PC-3 (cell line): ENCODE measurements at regions not wholly inside any gene's neighbourhood (a gene's known extent, or its start where the extent isn't known, plus 50 kb on each side); places are given as distances from the start of the nearest gene placed in this dataset.

Source experiments
- ATAC-seq: fragments of 200-7000 bp; cut with Tn5 transposase; 2 replicates; pipeline ENCODE4 v1.9.1; 2020; ENCODE audit warnings: mild to moderate bottlenecking, moderate library complexity
- BruUV-seq: library from RNA; stranded (reverse); fragments of 400-500 nt; replicated peaks from 2 replicates; lab custom pipeline; 2021; lab: Mats Ljungman, UMichigan
- CTCF ChIA-PET: fragments of 300-600 bp; sonication (Branson Sonifier 250); formaldehyde crosslinking; loops from one replicate; lab custom pipeline; 2022; ENCODE audit warnings: antibody characterized with exemption; lab: Charles Lee
- POLR2A ChIA-PET: fragments of 300-600 bp; sonication (Branson Sonifier 250); formaldehyde crosslinking; loops from one replicate; lab custom pipeline; 2022; ENCODE audit warnings: antibody characterized with exemption; ENCODE audit not compliant: unreplicated experiment; lab: Charles Lee
- DNase-seq: peaks from one replicate; pipeline ENCODE4 v3.0.0-alpha.2; 2015
- H2AFZ ChIP-seq: fragments of 300-600 bp; sonication (generic); 2 replicates; pipeline ENCODE4 v1.6.0; 2016; ENCODE audit warnings: antibody characterized with exemption, low read length
- H3F3A ChIP-seq: fragments of 300-600 bp; sonication (generic); one replicate; pipeline ENCODE4 v1.6.0; 2017; ENCODE audit warnings: antibody characterized with exemption, low read length, control low read depth, mild to moderate bottlenecking; ENCODE audit not compliant: unreplicated experiment
- H3K27ac ChIP-seq: fragments of 300-600 bp; sonication (generic); 2 replicates; pipeline ENCODE4 v1.5.1; 2016; ENCODE audit warnings: mild to moderate bottlenecking, low read length
- H3K27me3 ChIP-seq: fragments of 300-600 bp; sonication (generic); 2 replicates; pipeline ENCODE4 v1.6.1; 2016; ENCODE audit warnings: low read length, mixed read lengths
- H3K36me3 ChIP-seq: fragments of 300-600 bp; sonication (generic); 2 replicates; pipeline ENCODE4 v1.6.1; 2016; ENCODE audit warnings: low read depth, mixed run types, low read length, mixed read lengths
- H3K4me1 ChIP-seq: fragments of 300-600 bp; sonication (generic); 2 replicates; pipeline ENCODE4 v1.5.1; 2016; ENCODE audit warnings: low read length; ENCODE audit not compliant: insufficient read depth
- H3K4me2 ChIP-seq: fragments of 300-600 bp; sonication (generic); 2 replicates; pipeline ENCODE4 v1.6.0; 2016; ENCODE audit warnings: low read length
- H3K4me3 ChIP-seq: fragments of 300-600 bp; sonication (generic); 2 replicates; pipeline ENCODE4 v1.5.1; 2016; ENCODE audit warnings: mild to moderate bottlenecking, low read length, mixed read lengths
- H3K79me2 ChIP-seq: fragments of 300-600 bp; sonication (generic); 2 replicates; pipeline ENCODE4 v1.6.1; 2017; ENCODE audit warnings: low read length, mixed read lengths
- H3K9ac ChIP-seq: fragments of 300-600 bp; sonication (generic); 2 replicates; pipeline ENCODE4 v1.6.0; 2016; ENCODE audit warnings: mild to moderate bottlenecking, low read length
- H3K9me2 ChIP-seq: fragments of 300-600 bp; sonication (generic); replicated peaks from 2 replicates; pipeline ENCODE4 v1.6.1; 2016; ENCODE audit warnings: mixed run types, low read length, mixed read lengths
- H3K9me3 ChIP-seq: fragments of 300-600 bp; sonication (generic); 2 replicates; pipeline ENCODE4 v1.6.1; 2016; ENCODE audit warnings: low read length, mixed read lengths
- H4K20me1 ChIP-seq: fragments of 300-600 bp; sonication (generic); 2 replicates; pipeline ENCODE4 v1.6.1; 2016; ENCODE audit warnings: low read length, mixed read lengths
- CTCF ChIP-seq: fragments of 300-600 bp; sonication (generic); conservative IDR thresholded peaks from 2 replicates; pipeline ENCODE4 v1.5.1; 2017; ENCODE audit warnings: antibody characterized with exemption, low read depth, mild to moderate bottlenecking, low read length
- EZH2 ChIP-seq: fragments of 300-600 bp; sonication (generic); IDR thresholded peaks from one replicate; pipeline ENCODE4 v1.6.1; 2017; ENCODE audit warnings: antibody characterized with exemption, mild to moderate bottlenecking, low read length; ENCODE audit not compliant: unreplicated experiment
- EZH2phosphoT487 ChIP-seq: fragments of 300-600 bp; sonication (generic); IDR thresholded peaks from 2 replicates; pipeline ENCODE4 v1.6.1; 2018; ENCODE audit warnings: mild to moderate bottlenecking, antibody characterized with exemption, low read length, borderline replicate concordance
- intact Hi-C: fragments of 100-400 bp; cut with micrococcal nuclease; formaldehyde crosslinking; loops from 2 replicates; pipeline ENCODE4 v1.9.0; 2023

GRCh38 chr5:28505121-28505520 is 1466.7 kb upstream of the CDH9 start:
- H4K20me1 ChIP-seq: no peaks in the 10 kb centered on the region
- no peaks in the 10 kb centered on the region for H3K27me3 ChIP-seq
- DNase-seq (no peak), ATAC-seq (no peak)
- ChIA-PET CTCF (no interaction called here), POLR2A (no interaction called here)
- TF ChIP-seq CTCF (no peak), EZH2 (no peak), EZH2phosphoT487 (no peak)
- H3K36me3 ChIP-seq: no peaks in the 10 kb centered on the region
- BruUV-seq: no TSS peak
- H3K79me2 ChIP-seq: no peaks in the 10 kb centered on the region
- H3K27ac ChIP-seq: no peak overlapping the region
- no peaks in the 10 kb centered on the region for H3K9me3 ChIP-seq
- no peak overlapping the region for H2AFZ ChIP-seq
- intact Hi-C loops: no loop called here
- no peaks in the 10 kb centered on the region for H3F3A ChIP-seq
- no peak overlapping the region for H3K9ac ChIP-seq
- H3K4me2 ChIP-seq: no peak overlapping the region
- no peak overlapping the region for H3K4me3 ChIP-seq
- H3K4me1 ChIP-seq: no peaks in the 10 kb centered on the region
- no peaks in the 10 kb centered on the region for H3K9me2 ChIP-seq

- intact Hi-C loops: no loop called here
- no TSS peak for BruUV-seq
- no peak for TF ChIP-seq EZH2
- no peak for TF ChIP-seq EZH2phosphoT487
- no peak for TF ChIP-seq CTCF
- no peaks in the 10 kb centered on the region for H3K36me3 ChIP-seq
- no peak overlapping the region for H3K27ac ChIP-seq
- POLR2A ChIA-PET: no interaction called here
- H3F3A ChIP-seq: no peaks in the 10 kb centered on the region
- no peaks in the 10 kb centered on the region for H3K79me2 ChIP-seq
- H4K20me1 ChIP-seq: no peaks in the 10 kb centered on the region
- H3K9ac ChIP-seq: no peak overlapping the region
- CTCF ChIA-PET: no interaction called here
- no peak for DNase-seq
- no peaks in the 10 kb centered on the region for H3K27me3 ChIP-seq
- H3K9me2 ChIP-seq: no peaks in the 10 kb centered on the region
- H2AFZ ChIP-seq: no peak overlapping the region
- H3K4me3 ChIP-seq: no peak overlapping the region
- H3K4me2 ChIP-seq: no peak overlapping the region
- H3K9me3 ChIP-seq: no peaks in the 10 kb centered on the region
- ATAC-seq: no peak
- H3K4me1 ChIP-seq: no peaks in the 10 kb centered on the region
These were observed 1462.1 kb upstream of the CDH9 start for GRCh38 chr5:28500511-28500910.

- DNase-seq (peak; percentile 36), ATAC-seq (peak; percentile 58)
- BruUV-seq: no TSS peak
These were observed 1461.4 kb upstream of the CDH9 start for GRCh38 chr5:28499766-28500290.

More at GRCh38 chr5:28499766-28500290, 1461.4 kb upstream of the CDH9 start:
- Histone ChIP-seq H3K79me2 (no peaks in the 10 kb centered on the region), H2AFZ (no peak overlapping the region), H4K20me1 (no peaks in the 10 kb centered on the region), H3K36me3 (no peaks in the 10 kb centered on the region), H3K9me3 (no peaks in the 10 kb centered on the region), H3K27me3 (no peaks in the 10 kb centered on the region), H3F3A (no peaks in the 10 kb centered on the region), H3K4me3 (no peak overlapping the region), H3K27ac (no peak overlapping the region), H3K9me2 (no peaks in the 10 kb centered on the region), H3K9ac (no peak overlapping the region), H3K4me1 (no peaks in the 10 kb centered on the region), H3K4me2 (no peak overlapping the region)
- TF ChIP-seq EZH2 (no peak), EZH2phosphoT487 (no peak), CTCF (no peak)
- intact Hi-C loops: no loop called here
- ChIA-PET CTCF (no interaction called here), POLR2A (no interaction called here)
